Myocyte (in vitro differentiated cells): ENCODE measurements at regions not wholly inside any gene's neighbourhood (a gene's known extent, or its start where the extent isn't known, plus 50 kb on each side); places are given as distances from the start of the nearest gene placed in this dataset.

Experiments used
- DNase-seq: peaks from one replicate; pipeline ENCODE4 v3.0.0-alpha.2; 2012; ENCODE audit warnings: low read depth

- peak; percentile 15 for DNase-seq
Observed at GRCh38 chrX:22325096-22325495, 52.4 kb downstream of the CBLL2 start.

- DNase-seq, result no peak
Observed at GRCh38 chrX:22329783-22330182, 57.1 kb downstream of the CBLL2 start.

- no peak for DNase-seq
Observed at GRCh38 chrX:22338740-22339139, 66.0 kb downstream of the CBLL2 start.

DNA sequence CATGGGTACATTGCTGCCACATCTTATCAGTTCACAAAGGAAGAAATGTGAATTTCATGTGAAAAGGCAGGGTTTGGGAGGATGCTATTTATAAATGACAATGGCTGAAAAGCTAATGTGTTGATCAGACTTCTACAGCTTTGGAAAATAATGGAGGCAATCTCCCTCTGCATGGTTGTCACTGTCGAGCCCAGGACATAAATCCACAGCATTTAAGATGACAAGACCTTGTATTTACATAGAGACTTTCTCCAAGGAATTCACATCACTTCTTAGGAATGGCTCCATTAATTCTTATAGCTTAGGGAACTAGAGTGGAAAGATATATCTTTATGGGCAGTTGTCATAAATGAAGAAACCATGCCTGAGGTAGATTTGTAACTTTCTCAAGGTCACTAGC lies 66.7 kb downstream of the CBLL2 start:
- DNase-seq, result no peak

DNA sequence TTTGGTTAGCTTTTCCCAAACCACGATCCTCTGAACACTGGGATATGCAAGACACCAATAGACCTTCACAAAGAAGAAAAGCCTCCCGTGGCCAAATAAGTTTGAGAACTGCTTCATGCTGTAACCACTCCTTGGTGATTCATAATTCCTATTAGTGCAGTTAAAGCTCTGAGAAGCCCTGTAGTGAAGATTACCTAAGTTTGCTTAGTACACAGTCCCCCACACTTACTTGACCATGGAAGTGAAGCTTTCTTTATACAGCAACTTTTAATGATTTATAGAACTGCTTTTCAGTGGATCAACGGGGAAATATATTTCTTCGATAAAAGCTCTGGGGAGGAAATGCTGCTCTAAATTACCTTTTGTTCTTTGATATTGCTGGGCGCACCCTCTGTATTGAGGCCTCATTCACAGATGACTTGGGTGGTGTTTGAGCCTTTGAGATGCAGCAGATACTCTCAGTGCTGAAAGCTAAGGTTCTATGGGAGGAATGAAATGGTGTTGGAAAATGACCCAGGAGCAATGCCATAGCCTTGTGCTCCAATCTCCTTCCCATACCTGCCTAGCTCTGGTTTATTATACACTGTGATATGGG lies 67.4 kb downstream of the CBLL2 start:
- DNase-seq, result no peak

GRCh38 chrX:22343192-22343591 lies 70.5 kb downstream of the CBLL2 start:
- DNase-seq, result no peak

- DNase-seq, result no peak
Observed at GRCh38 chrX:22345884-22346283, 73.2 kb downstream of the CBLL2 start.

- DNase-seq, result no peak
Observed at GRCh38 chrX:22347491-22347890, 74.8 kb downstream of the CBLL2 start.

GRCh38 chrX:22349116-22349515 lies 76.4 kb downstream of the CBLL2 start:
- no peak for DNase-seq

GRCh38 chrX:22351076-22351475 lies 78.4 kb downstream of the CBLL2 start:
- DNase-seq, result no peak

- no peak for DNase-seq
Observed at GRCh38 chrX:22351966-22352365, 79.3 kb downstream of the CBLL2 start.

GRCh38 chrX:22357621-22358020 lies 84.9 kb downstream of the CBLL2 start:
- DNase-seq, result peak; percentile 2

DNA sequence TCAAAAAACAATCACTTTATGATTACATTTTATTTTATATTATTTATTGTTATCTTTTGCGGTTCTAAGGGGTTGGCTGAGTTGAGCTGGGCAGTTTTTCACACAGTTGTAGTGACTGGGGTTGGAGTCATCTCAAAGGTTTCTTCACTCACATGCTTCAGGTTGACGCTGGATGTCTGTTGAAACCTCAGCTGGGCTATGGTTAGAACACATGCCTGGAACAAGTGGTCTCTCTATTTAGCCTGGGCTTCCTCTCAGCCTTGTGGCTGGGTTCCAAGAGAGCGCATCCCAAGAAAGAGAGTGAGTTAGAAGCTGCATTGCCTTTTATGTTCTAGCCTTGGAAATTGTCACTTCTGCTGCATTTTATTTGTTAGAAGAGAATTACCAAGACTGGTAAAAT lies 87.4 kb downstream of the CBLL2 start:
- DNase-seq, result peak; percentile 85

DNA sequence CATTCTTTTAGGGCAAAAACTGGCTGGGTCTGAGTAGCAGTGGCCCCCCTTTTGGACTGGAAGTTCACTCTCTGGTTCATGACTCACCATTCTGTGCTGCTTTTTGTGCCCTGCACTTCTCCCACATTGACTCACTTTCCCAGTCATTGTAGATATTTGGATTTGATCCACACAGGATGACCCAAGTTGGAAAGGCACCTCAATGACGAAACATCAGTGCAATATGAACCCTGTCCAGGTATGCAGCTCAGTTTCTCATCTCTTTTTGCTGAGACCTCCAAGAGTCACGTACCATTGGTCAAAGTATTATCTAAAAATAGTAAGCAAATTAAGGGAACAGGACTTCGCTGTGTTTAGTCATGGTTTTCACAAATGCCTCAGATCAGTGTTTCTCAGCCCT lies 92.7 kb downstream of the CBLL2 start:
- DNase-seq, result peak; percentile 36

DNA sequence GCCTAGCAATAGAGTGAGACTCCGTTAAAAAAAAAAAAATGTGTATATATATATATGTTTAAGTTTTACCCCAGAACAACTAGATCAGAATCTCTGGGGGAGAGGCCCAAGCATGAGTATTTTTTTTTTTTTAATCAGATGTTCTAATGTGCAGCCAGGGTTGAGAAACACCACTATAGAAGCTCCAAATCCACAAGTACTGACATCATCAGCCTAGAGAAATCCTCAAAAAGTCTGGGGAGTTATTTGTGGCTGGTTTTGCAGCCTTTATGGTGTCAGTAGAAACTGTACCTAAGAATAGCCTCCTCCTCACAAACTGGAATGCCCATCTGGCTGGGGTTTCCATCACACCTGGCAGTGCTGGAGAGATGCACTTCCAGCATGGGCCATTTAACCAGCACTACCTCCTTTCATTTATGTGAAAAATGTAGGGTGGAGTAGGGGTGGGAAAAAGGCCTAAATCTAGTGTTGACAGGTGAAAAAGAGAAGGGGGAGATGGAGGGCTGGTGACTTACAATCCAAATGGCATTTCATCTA lies 93.5 kb downstream of the CBLL2 start:
- DNase-seq, result no peak

- no peak for DNase-seq
Observed at GRCh38 chrX:22366906-22367305, 94.2 kb downstream of the CBLL2 start.

DNA sequence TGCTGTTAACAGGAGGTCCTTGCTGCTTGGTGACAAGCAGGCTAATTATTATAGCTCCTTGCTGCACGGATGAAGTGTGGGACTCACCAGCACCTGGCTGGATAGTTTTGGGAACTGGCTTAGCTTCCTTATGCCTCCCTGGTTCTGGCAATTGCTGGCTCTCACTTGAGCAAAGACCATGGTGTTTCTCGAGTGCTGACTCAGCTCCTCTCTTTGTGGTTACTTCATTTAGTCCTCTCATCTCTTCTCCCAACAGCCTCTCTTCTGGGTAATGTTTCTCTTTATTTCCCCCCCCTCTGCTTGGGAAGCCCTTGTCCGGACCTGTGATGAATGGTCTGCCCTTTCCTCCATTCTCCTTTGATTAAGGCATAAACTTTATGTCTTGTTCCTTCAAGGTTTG lies 100.4 kb downstream of the CBLL2 start:
- no peak for DNase-seq

DNA sequence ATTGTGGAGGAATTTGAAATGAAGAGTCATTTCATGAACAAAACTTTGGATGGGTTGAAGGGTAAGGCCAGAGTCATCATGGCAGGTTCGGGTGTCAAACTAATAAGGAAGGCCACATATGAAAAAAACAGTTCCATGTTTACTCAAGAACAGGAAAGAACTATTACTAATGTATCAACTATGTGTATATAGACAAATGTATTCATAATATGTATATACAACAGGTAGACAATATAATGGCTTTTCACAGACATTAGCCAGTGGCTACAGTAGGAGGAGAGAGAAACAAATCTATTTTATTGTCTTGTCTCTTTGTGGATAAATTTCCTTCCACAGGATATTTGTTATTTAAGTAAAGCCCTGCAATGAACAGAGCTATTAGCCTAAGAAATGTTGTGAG lies 101.1 kb downstream of the CBLL2 start:
- DNase-seq, result no peak

GRCh38 chrX:22376369-22376768 lies 103.7 kb downstream of the CBLL2 start:
- no peak for DNase-seq

DNA sequence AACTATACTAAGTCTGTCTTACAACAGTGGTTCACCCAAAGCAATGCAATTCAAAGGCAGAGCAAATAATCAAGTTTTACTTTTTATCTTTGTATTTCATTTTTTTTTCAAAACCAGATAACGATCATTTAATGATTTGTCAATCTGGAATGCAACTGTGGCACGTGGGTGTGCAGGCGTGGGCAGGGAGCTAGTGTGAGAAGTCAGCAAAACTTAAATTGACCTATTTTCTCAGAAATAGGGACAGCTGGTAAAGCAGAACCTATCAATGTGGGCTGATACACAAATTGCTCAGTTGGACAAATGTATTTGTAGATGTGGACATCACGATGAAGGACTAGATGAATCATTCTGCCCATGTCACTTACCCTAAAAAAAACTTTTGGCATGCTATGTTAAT lies 105.6 kb downstream of the CBLL2 start:
- no peak for DNase-seq

GRCh38 chrX:22383988-22384387 lies 111.3 kb downstream of the CBLL2 start:
- no peak for DNase-seq

- peak; percentile 58 for DNase-seq
Observed at GRCh38 chrX:22389556-22390179, 117.0 kb downstream of the CBLL2 start.
